ENCODE measurements at regions not wholly inside any gene's neighbourhood (a gene's known extent, or its start where the extent isn't known, plus 50 kb on each side); places are given as distances from the start of the nearest gene placed in this dataset.
A peak's percentile ranks its signal among the peaks of the same experiment; 100 is the strongest.
"Not testable (repeated sequence)": the region's sequence is repeated elsewhere in the genome, so short reads cannot be mapped to it uniquely, and the experiment has no call there.

DNA sequence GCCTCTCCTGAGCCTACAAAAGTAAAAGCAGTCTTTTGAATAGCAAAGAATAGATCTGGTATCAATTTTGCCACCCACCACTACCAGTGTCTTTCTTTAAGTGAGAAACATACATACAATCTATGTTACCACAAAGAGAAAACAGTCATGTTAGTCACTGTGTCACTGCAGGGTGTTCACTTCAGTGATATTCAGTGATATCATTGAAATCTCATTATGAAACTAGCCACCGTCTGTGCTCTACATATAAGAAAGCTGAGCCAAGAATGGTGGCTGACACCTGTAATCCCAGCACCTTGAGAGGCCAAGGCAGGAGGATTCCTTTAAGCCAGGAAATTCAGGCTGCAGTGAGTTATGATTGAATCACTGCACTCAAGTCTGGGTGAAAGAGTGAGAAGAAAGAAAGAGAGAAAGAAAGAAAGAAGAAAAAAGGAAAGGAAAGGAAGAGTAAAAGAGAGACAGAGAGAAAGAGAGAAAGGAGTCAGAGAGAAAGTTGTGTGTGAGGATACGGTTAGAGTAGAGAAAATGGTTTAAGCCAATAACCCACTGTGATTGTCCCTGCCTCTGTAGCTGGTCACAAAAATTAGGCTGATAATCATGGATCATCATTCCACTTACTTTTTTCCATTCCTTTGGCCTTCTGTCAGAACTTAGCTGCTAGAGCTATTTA lies 847.1 kb downstream of the FAM181B start:
- DNase-seq (ENCODE audit: low read depth) = no peak

DNA sequence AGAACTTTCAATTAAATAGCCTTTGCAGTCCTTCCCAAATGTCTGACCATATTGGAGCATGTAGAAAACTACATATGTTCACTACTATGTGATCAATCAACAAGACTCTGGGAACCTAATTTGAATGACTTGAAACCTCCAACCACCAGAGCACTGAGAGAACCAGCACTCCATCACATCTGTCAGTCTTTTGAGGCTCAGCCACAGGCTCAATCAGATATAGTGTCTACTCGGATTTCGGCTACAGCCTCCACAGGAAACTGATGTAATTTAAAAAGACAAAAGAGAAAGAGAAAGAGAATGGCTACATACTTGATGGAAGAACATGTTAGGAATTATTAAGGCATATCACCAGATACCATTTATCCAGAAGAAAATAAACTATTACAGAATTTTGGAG lies 859.0 kb downstream of the FAM181B start:
- no peak for DNase-seq (ENCODE audit: low read depth)

DNA sequence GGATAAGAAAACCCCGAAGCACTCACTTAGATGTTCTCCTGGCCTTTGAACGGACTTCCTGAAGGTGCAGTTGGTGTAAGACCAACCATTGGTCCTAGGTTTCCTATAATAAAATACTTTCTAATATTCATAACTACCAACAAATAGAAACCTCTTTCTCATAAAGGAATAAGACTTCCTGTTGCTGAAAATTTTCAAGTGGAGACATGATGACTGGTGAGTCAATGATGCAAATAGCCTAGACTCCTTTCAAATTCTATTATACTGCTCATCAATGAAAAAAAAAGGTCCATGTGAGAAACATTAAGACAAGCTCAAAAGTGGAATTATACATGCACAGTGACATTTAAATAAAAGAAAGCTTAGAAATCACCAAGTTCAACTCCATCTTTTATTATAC lies 862.8 kb downstream of the FAM181B start:
- no peak for DNase-seq (ENCODE audit: low read depth)

DNA sequence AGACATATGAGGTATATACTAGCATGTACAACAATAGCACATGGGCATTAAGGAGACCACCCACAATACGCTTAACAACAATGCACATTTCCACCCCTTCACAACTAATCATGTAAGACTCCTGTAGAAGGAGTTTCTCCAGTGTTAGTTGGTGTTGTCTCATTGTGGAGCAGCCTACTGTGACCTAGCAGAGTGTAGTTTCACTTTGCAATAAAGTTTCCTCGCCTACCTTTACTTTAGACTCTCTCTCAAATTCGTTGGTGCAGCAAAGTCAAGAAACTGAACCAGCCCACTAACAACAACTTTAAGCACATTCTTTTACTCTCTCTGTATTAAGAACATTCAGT lies 863.6 kb downstream of the FAM181B start:
- no peak for DNase-seq (ENCODE audit: low read depth)

DNA sequence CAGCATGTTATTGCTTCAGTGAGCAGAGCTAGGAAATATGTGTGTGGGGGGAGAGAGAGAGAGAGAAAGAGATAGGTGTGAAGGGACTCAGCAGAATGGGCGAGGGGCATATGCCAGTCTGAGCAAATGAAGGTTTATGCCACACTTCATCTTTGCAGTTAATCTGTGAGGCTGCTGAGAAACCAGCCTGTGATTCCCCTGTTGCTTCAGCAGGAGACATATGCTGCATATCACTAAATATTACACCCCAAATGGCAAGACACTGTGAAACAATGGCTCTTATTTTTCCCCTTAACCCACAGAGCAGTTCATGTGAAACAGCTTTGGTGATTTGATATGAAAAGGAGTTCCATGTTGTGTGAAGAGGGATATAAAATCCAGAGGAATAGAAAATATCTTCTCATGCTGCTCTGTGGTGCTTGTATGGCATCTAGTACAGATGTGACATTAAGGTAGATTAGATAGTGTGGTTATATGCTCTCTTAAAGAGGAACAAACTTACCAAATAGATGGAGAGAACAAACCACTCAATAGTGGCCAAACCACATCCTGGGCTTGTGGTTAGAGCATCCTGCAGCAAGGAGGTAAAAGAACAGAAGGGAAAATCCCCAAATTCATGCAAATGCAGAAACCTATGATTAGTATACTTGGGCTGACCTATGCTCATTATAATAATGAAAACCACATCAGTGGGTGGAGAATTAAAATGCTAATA lies 864.2 kb downstream of the FAM181B start:
- no peak for DNase-seq (ENCODE audit: low read depth)

DNA sequence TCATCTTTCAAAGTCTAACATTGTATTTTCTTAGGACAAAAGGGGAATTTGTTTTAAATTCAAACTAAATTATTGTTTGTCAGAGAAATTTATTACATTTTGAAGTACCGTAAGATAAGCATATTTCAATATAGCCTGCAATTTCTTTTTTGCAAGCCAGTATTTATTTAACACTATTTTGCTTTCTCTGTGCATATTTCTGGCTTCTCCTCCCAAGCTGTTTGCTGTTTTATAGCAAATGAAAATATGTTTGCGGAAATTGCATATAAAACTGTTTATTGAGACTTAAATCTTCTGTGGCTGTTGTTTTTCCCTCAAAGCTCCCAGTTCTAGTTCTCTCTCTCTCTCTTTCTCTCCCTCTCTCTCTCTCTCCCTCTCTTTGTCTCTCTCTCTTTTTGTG lies 866.8 kb downstream of the FAM181B start:
- no peak for DNase-seq (ENCODE audit: low read depth)

DNA sequence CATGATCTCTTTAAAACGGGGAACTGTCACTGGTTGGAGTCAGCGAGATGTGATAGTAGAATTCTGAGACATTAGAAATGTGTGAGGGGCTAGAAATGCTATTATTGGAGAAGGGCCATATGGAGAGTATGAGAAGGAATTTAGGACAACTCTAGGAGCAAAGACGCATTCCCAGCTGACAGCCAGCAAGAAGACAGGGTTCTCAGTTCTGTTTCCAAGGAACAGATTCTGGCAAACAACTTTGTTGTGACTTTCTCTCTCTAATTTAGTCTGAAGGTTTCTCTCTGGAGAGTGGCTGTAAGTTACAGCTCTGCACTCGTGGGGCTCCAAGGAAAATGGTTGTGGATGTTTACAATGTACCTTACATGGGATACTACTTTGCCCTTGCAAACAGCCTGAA lies 876.3 kb downstream of the FAM181B start:
- DNase-seq (ENCODE audit: low read depth) = no peak

DNA sequence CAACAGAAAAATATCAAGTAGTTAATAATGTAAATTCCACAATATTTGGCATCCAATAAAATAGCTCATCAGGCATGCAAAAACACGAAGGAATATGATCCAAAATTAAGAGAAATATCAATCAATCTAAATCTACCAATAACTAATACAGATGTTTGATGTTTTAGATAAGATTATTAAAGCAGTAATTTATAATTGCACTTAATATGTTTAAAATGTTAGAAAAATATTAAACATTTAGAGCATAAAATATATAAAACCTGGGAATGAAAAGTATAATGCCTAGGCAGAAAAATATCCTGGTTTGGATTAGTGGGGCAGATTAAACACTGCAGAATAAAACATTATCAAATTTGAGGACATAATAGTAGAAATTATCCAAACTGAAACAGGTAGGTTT lies 879.9 kb downstream of the FAM181B start:
- no peak for DNase-seq (ENCODE audit: low read depth)

DNA sequence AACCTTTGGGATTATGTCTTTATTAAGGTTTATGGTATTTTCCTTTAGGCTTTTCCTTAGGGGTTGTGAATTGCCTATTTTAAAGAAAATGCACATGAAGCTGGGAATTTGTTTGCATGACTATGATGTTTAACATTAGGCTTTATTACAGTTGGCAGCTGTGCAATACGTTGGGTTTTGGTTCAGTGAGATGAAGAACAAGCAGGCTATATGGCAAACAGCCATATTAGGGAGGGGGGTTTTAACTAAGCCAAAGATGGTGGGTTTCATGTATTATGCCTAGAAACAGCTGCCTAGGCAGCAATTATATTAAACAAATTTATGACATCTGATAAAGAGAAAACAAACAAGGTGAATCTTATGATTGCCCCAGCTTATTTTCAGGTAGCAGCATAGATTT lies 880.8 kb downstream of the FAM181B start:
- DNase-seq (ENCODE audit: low read depth) = no peak

DNA sequence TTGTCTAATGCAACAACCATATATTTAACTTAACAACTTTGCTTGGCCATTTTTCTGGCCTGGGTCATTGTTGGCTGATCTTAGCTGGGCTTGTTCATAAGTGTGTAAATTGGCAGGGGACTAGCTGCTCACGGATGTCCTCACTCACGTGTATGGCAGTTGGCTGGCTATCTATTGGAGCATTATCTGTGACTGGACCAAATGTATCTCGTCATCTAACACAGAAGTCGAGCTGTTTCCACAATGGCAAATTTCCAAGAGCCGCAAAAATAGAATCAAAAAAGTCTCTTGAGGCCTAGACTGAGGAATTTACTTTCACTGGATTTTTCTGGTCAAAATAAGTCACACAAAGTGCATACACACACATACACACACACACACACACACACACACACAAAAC lies 893.3 kb downstream of the FAM181B start:
- no peak for DNase-seq (ENCODE audit: low read depth)

DNA sequence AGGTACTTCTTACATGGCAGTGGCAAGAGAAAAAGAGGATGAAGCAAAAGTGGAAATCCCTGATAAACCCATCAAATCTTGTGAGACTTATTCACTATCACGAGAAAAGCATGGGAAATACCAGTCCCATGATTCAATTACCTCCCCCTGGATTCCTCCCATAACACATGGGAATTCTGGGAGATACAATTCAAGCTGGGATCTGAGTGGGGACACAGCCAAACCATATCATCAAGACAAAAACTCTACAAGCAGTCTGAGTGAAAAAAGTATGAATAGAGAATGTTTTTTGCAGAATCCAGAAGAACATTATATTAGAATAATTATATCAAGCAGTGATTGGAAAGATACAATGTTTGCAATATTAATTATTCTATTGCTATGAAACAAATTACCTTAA lies 893.7 kb downstream of the FAM181B start:
- DNase-seq (ENCODE audit: low read depth) = no peak

DNA sequence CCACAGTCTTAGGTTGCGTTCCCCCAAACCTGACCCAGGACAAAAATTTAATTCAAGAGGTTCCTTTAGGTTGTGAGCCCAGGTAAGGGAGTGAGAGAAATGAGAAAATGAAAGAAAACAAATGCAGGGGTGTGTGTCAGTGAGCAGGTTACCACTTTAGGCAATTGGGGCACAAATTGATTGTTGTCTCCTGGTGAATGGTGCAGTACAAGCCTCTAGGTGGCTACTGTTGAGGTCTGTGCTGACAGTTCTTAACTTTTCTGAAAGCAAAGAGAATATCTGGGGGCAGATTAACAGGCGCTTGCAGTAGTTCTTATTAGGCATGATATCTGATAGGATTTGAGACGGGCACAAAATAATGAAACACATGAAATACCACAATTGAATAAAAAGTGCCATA lies 894.6 kb downstream of the FAM181B start:
- DNase-seq (ENCODE audit: low read depth) = no peak

DNA sequence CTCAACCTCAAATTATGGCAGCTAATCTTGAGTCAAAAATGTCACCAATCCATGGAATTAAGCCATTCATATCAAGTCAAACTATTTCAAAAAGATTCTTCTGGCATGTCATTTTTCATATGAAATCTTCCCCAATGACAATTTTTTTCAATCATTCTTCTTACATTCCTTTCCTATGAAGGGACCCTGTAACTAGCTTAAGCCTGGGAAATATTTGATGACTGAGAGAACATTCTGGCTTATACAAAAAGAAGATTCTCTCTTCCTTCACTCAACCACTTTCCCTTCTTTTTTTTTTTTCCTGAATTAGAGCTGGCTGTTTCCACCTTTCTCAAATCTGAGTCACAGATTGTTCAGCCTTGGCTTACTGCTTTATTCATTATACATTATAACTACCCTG lies 903.7 kb downstream of the FAM181B start:
- DNase-seq (ENCODE audit: low read depth) = no peak

DNA sequence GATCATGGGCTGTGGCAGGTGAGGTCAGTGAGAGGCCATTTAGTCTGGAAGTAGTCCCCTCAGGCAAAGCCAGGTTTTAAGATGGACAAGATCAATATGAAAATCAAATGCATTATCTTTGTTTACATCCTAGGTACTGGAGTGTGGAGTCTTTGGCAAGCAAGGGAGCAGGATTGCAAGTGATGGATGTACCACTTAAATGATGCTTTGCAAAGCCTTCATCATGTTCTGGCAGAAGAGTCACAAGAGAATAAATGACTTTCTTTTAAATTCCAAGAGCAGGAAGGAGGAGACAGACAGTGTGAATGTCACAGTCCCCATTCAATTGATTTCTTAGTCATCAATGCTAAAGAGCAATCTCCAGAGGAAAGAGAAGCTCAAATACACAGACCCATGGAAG lies 908.3 kb downstream of the FAM181B start:
- no peak for DNase-seq (ENCODE audit: low read depth)

DNA sequence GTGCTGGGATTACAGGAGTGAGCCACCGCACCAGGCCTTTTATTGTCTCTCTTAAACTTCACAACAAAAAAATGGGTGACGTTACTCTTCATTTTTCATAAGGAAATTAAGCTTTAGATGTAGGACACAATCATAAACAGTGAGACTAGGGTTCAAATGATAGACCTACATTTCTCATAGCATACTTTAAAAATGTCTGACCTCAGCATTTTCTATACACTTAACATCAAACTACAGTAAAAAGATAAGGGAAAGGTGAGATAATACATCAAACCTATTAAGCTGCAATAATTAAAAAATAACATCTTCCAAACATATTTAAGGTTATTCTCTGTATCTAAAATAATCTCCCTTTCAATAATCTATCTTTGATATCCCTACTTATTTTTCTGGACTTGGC lies 914.2 kb downstream of the FAM181B start:
- DNase-seq (ENCODE audit: low read depth) = no peak

DNA sequence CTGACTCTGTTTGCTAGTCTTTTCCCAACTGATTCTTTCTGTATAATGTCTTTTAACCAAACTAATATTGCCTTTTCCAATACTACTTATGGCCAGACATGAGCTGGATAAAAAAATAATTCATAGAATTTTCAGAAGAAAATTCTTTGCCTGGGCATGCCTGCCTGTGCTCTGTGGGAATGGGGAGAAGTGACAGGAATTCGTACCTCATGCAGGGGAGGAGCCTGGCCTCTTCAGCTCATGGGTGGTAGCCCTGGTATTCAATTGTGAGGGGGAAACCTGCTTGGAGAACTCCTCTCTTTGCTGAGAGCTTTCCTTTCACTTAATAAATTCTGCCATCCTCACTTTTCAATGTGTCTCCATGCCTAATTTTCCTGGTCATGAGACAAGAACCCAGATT lies 928.8 kb downstream of the FAM181B start:
- DNase-seq (ENCODE audit: low read depth) = no peak

DNA sequence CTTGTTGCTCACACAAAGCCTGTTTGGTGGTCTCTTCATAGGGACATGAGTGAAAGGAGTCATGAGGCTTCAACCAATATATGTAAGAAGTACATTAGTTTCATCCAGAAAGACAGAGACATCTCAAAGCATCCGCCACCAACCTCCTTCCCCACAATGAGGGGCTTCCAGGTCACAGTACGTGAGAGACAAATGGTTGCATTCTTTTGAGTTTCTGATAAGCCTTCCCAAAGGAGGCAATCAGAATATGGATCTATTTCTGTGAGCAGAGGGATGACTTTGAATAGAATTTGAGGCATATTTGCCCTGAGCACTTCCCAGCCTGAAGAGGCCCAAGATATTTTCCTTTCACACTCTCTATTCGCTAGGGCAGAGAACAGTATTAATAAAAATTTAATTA lies 931.1 kb downstream of the FAM181B start:
- no peak for DNase-seq (ENCODE audit: low read depth)

DNA sequence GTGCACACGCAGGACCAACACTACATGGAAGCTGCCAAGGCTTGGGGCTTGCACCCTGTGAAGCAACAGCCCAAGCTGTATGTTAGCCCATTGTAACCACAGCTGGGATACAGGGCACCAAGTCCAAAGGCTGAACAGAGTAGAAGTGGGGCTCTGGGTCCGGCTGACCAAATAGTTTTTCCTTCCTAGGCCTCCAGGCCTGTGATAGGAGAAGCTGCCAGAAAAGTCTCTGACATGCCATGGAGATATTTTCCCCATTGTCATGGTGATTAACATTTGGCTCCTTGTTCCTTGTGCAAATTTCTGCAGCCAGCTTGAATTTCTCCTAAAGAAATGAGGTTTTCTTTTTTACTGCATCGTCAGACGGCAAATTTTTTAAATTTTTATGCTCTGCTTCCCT lies 941.2 kb downstream of the FAM181B start:
- DNase-seq (ENCODE audit: low read depth) = no peak

DNA sequence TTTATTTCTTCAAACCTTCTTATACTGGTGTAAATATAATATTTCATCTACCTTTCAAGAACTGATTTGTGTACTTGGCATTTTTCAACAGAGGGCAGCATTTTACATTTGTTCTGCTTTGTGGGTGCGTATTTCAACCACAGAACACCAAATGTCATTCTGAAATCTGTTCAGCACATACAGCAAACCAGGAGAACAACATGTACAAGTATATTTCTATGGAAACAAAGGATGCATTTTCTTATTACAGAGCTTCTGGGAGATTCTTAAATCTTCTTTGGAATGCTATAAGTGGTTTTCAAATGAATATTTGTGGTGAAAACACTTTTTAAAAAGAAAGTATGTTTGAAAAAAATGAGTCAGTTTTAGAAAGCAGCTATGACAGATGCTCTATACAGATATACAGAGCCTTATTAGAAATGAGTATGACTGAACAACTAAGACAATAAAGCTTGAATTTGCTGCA lies 946.0 kb downstream of the FAM181B start:
- DNase-seq (ENCODE audit: low read depth) = peak; percentile 12

DNA sequence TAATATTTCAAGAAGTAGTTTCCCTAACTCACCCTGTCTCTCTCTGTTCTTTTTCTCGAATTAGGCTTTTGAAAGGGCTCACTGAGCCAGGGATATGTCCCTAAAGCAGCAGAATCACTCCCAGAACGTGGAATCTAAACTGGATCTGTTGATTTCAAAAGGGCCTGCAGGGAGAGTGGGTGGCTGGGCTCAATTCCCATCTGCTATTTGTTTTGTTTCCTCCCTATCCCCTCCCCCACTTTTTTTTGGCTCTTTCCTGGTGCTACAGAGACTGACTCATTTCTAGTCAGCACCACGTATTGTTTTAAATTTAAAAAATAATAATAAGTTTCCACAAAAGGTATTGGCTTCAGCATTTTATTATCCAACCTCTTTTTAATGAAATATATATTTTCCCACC lies 961.5 kb downstream of the FAM181B start:
- peak; percentile 23 for DNase-seq (ENCODE audit: low read depth)

DNA sequence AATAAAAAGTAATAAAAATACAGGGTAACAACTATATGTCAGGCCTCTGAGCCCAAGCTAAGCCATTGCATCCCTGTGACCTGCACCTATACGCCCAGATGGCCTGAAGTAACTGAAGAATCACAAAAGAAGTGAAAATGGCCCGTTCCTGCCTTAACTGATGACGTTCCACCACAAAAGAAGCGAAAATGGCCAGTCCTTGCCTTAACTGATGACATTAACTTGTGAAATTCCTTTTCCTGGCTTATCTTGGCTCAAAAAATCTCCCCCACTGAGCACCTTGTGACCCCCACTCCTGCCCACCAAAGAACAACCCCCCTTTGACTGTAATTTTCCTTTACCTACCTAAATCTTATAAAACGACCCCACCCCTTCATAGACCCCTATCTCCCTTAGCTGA lies 963.8 kb downstream of the FAM181B start:
- DNase-seq (ENCODE audit: low read depth) = not testable (repeated sequence)

DNA sequence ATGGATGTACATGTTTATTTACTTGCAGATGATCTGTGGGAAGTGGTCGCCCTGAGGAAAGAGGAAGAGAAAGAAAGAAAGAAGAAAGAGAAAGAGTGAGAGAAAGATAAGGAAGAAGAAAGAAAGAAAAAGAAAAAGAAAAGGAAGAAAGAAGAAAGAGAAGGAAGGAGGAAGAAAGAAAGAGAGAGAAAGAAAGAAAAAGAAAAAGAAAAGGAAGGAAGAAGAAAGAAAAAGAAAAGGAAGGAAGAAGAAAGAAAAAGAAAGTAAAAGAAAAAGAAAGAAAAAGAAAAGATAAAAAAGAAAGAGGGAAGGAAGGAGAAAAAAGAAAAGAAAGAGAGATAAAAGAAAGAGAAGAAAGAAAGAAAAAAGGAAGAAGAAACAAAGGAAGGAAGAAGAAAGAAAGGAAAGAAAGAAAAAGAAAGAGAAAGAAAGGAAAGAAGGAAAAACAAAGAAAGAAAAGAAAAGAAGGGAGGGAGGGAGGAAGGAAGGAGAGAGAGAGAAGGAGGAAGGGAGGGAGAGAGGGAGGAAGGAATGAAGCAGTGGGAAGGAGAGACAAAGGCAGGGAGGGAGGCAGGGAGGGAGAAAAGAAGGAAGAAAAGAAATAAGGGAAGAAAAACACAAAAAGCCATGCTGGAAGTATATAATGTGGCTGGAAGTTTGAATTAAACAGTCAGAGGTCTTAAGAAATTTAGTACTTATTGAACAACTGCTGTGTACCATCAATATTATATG lies 976.6 kb downstream of the FAM181B start:
- no peak for DNase-seq (ENCODE audit: low read depth)

DNA sequence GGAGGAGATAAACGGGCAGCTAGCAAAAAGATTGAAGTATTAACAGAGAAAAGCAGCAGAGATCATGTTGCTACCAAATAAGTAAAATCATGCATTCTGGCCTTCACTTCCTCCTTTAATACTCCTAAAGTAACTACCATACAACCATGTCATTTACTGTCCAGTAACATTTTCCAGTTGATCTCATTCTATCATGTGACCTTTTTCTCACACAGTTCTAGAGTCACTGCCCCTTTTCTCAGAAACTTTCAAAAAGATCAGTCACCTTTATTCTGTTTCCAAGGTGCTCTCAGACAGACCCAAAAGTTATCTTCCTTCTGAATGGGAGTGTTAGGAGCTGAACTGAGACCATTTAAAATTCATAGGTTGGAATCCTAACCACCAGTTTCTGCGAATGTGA lies 984.4 kb downstream of the FAM181B start:
- DNase-seq (ENCODE audit: low read depth) = no peak
